ENCODE measurements at regions not wholly inside any gene's neighbourhood (a gene's known extent, or its start where the extent isn't known, plus 50 kb on each side); places are given as distances from the start of the nearest gene placed in this dataset.

DNA sequence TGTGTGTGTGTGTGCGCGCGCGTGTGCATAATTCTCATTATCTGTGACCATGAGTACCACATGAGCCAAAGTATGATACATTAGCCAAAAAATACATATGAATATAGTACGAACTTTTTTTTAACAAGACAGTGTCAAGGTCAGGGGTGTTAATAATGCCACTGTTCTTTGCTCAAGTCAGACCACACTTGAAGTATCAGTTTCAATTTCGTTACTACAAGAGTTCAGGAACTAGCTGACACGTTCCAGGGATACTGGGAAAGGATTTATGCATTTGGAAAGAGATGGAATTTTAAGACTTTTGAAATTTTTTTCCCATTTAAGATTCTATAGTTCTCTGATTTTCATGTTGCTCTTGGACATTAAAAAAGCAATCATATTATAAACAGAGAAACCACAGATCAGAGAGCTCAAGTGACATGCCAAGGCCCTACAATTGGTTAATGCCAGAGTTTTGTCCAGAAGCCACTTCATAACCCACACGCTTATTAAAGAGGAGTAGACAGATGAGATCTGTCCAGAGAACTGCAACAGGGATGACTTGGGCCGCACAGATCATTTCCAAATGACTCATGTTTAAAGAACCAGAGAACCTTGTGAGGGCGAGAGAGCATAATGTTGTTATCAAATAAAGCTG lies 718.8 kb upstream of the SGCG start:
- in situ Hi-C loops (cut with MboI; ENCODE audit: low sequenced_read_pairs): no loop called here

- in situ Hi-C loops (cut with MboI; ENCODE audit: low sequenced_read_pairs): no loop called here
Observed at GRCh38 chr13:22463089-22463488, 717.7 kb upstream of the SGCG start.

- in situ Hi-C loops (cut with MboI; ENCODE audit: low sequenced_read_pairs): no loop called here
Observed at GRCh38 chr13:22468045-22468444, 712.7 kb upstream of the SGCG start.

GRCh38 chr13:22468824-22469223 lies 712.0 kb upstream of the SGCG start:
- in situ Hi-C loops (cut with MboI; ENCODE audit: low sequenced_read_pairs): no loop called here

- in situ Hi-C loops (cut with MboI; ENCODE audit: low sequenced_read_pairs): no loop called here
Observed at GRCh38 chr13:22469452-22469851, 711.3 kb upstream of the SGCG start.

DNA sequence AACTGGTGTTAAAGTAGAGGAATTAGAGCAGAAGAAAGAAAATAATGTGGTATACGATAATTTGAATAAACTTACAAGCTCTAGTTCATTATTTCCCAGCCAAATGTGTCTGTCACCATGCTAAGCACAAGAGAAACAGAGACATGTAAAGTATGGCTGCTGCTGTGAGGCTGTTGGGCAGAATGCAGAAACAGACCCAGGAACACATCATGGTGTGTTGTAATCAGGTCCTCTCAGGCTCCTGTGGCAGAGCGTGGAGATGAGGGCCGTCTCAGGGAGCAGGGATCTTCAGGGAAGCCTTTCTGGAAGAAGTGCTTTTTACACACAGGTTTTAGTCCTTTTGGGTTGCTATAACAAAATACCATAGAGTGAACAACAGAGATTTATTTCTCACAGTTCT lies 710.7 kb upstream of the SGCG start:
- in situ Hi-C loops (cut with MboI; ENCODE audit: low sequenced_read_pairs): no loop called here

- in situ Hi-C loops (cut with MboI; ENCODE audit: low sequenced_read_pairs): no loop called here
Observed at GRCh38 chr13:22482496-22483000, 698.2 kb upstream of the SGCG start.

GRCh38 chr13:22483276-22483675 lies 697.5 kb upstream of the SGCG start:
- in situ Hi-C loops (cut with MboI; ENCODE audit: low sequenced_read_pairs): no loop called here

DNA sequence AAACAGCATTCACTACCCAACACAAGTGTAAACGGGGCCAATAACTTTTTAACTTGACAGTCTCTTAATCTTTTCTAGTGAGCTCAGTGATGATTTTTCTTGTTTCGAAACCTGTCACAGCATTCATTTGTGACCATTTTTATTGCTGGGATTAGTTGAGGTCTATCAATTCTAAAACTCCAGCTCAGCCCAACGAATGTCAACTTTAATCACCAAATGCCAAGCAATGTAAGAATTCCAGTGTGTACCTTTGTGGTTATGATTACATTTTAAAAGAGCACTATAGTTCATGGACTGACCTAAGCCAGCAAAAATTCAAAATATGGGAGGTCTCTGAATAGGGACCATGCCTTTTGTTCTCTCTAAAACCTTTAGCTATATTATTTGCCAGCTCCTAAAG lies 694.3 kb upstream of the SGCG start:
- in situ Hi-C loops (cut with MboI; ENCODE audit: low sequenced_read_pairs): no loop called here

DNA sequence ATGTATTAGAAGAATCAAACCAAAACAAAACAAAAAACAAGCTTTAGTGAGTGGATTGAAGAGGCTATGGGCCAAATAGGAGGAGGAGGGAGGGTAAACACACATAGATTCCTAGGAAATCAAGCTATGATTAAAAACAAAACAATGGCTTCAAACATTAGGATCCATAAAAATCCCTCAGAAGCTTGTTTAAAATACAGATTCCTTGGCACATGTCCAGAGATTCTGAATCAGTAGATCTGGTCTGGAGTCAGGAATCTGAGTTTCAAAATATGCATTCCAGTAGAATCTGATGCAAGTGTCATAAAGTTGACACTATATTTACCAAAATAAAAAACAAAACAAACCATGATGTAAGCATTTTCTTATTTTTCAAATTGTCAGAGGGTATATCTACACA lies 692.8 kb upstream of the SGCG start:
- in situ Hi-C loops (cut with MboI; ENCODE audit: low sequenced_read_pairs): no loop called here

GRCh38 chr13:22489771-22490170 lies 691.0 kb upstream of the SGCG start:
- in situ Hi-C loops (cut with MboI; ENCODE audit: low sequenced_read_pairs): no loop called here

GRCh38 chr13:22495819-22496218 lies 685.0 kb upstream of the SGCG start:
- in situ Hi-C loops (cut with MboI; ENCODE audit: low sequenced_read_pairs): no loop called here

- in situ Hi-C loops (cut with MboI; ENCODE audit: low sequenced_read_pairs): no loop called here
Observed at GRCh38 chr13:22496803-22497508, 683.8 kb upstream of the SGCG start.

GRCh38 chr13:22497991-22498780 lies 682.6 kb upstream of the SGCG start:
- in situ Hi-C loops (cut with MboI; ENCODE audit: low sequenced_read_pairs): no loop called here

GRCh38 chr13:22499919-22500318 lies 680.9 kb upstream of the SGCG start:
- in situ Hi-C loops (cut with MboI; ENCODE audit: low sequenced_read_pairs): no loop called here

- in situ Hi-C loops (cut with MboI; ENCODE audit: low sequenced_read_pairs): no loop called here
Observed at GRCh38 chr13:22505489-22505888, 675.3 kb upstream of the SGCG start.

- in situ Hi-C loops (cut with MboI; ENCODE audit: low sequenced_read_pairs): no loop called here
Observed at GRCh38 chr13:22506096-22506691, 674.6 kb upstream of the SGCG start.

- in situ Hi-C loops (cut with MboI; ENCODE audit: low sequenced_read_pairs): no loop called here
Observed at GRCh38 chr13:22517544-22517943, 663.2 kb upstream of the SGCG start.

GRCh38 chr13:22536851-22537250 lies 643.9 kb upstream of the SGCG start:
- in situ Hi-C loops (cut with MboI; ENCODE audit: low sequenced_read_pairs): no loop called here

GRCh38 chr13:22538400-22538799 lies 642.4 kb upstream of the SGCG start:
- in situ Hi-C loops (cut with MboI; ENCODE audit: low sequenced_read_pairs): no loop called here

DNA sequence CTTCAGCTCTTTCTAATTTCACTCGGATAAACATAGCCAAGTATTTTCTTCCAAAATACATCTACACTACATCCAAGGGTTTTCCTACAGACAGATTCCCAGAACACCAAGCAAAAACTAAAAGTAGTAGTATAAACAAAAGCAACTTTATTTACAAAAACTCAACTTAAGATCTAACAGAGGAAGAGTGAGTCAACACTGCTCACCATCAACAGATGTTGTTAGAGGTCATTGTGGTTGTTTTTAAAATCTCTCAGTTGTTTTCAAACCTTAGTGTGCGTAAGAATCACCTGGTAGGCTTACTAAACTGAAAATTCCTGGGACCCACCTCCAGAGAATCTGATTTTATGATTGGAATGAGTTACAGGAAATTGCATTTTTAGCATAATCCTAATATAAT lies 631.7 kb upstream of the SGCG start:
- in situ Hi-C loops (cut with MboI; ENCODE audit: low sequenced_read_pairs): no loop called here

All from HL-60/S4 (cell line).